Cardiac septum (tissue), 1 donor: ENCODE measurements at regions not wholly inside any gene's neighbourhood (a gene's known extent, or its start where the extent isn't known, plus 50 kb on each side); places are given as distances from the start of the nearest gene placed in this dataset.

Source experiments
- DNase-seq: peaks from one replicate; pipeline ENCODE4 v3.0.0-alpha.2; 2020; ENCODE audit warnings: low spot score
- intact Hi-C: fragments of 100-400 bp; cut with DNase I; formaldehyde crosslinking; loops from one replicate; pipeline ENCODE4 v1.14.0; 2022
- donor health status: DM: no; HTN: no; CAD: no.

- no peak for DNase-seq
- intact Hi-C loops: no loop called here
These were observed 458.8 kb downstream of the RPS24 start for GRCh38 chr10:78492424-78492823.

GRCh38 chr10:78494179-78494578, 460.5 kb downstream of the RPS24 start:
- no peak for DNase-seq
- intact Hi-C loops: no loop called here

GRCh38 chr10:78502210-78502936, 468.7 kb downstream of the RPS24 start:
- DNase-seq: no peak
- intact Hi-C loops: no loop called here

- intact Hi-C loops: no loop called here
These were observed 470.5 kb downstream of the RPS24 start for GRCh38 chr10:78504181-78504580.

GRCh38 chr10:78505657-78506056, 472.0 kb downstream of the RPS24 start:
- intact Hi-C loops: no loop called here
- DNase-seq: no peak

More at GRCh38 chr10:78504181-78504580, 470.5 kb downstream of the RPS24 start:
- DNase-seq: no peak

- no peak for DNase-seq
- intact Hi-C loops: no loop called here
These were observed 473.0 kb downstream of the RPS24 start for GRCh38 chr10:78506614-78507013.

GRCh38 chr10:78507510-78508160, 474.0 kb downstream of the RPS24 start:
- DNase-seq: no peak
- intact Hi-C loops: no loop called here

- no peak for DNase-seq
- intact Hi-C loops: no loop called here
These were observed 475.5 kb downstream of the RPS24 start for GRCh38 chr10:78508955-78509748.

GRCh38 chr10:78510566-78511323, 477.1 kb downstream of the RPS24 start:
- no peak for DNase-seq
- intact Hi-C loops: no loop called here

- DNase-seq: no peak
- intact Hi-C loops: no loop called here
These were observed 477.9 kb downstream of the RPS24 start for GRCh38 chr10:78511324-78512204.

GRCh38 chr10:78512205-78512550, 478.5 kb downstream of the RPS24 start:
- intact Hi-C loops: no loop called here
- DNase-seq: no peak

- DNase-seq: no peak
- intact Hi-C loops: no loop called here
These were observed 479.7 kb downstream of the RPS24 start for GRCh38 chr10:78513330-78513729.

GRCh38 chr10:78513986-78514385, 480.3 kb downstream of the RPS24 start:
- intact Hi-C loops: no loop called here
- no peak for DNase-seq

GRCh38 chr10:78514459-78514858, 480.8 kb downstream of the RPS24 start:
- DNase-seq: no peak
- intact Hi-C loops: no loop called here

GRCh38 chr10:78515038-78515872, 481.6 kb downstream of the RPS24 start:
- no peak for DNase-seq
- intact Hi-C loops: no loop called here

GRCh38 chr10:78515873-78516153, 482.1 kb downstream of the RPS24 start:
- DNase-seq: no peak
- intact Hi-C loops: no loop called here

- intact Hi-C loops: no loop called here
These were observed 482.6 kb downstream of the RPS24 start for GRCh38 chr10:78516236-78516635.

GRCh38 chr10:78516756-78517155, 483.1 kb downstream of the RPS24 start:
- intact Hi-C loops: no loop called here
- DNase-seq: no peak

More at GRCh38 chr10:78516236-78516635, 482.6 kb downstream of the RPS24 start:
- no peak for DNase-seq
